ENCODE measurements at regions not wholly inside any gene's neighbourhood (a gene's known extent, or its start where the extent isn't known, plus 50 kb on each side); places are given as distances from the start of the nearest gene placed in this dataset.
A peak's percentile ranks its signal among the peaks of the same experiment; 100 is the strongest.
"Not testable (repeated sequence)": the region's sequence is repeated elsewhere in the genome, so short reads cannot be mapped to it uniquely, and the experiment has no call there.

DNA sequence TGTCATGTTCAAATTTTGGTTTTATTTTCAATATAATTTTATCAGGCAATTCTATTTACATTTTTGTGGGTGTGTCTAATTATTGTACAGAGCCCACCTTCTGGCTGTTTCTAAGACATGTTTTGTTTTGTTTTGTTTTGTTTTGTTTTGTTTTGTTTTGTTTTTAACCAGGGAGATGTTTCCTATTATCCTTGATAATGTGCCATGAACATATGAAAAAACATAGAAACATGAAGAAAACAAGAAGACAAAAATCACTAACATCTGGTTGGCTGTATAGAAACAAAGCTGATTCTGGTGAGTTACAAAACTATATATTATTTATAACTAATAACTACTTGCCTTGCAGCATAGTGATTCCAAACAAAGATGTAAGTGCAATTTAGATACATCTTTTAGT is 128.1 kb upstream of the TRPC4 start:
- no peak for DNase-seq (ENCODE audit: low read depth)

DNA sequence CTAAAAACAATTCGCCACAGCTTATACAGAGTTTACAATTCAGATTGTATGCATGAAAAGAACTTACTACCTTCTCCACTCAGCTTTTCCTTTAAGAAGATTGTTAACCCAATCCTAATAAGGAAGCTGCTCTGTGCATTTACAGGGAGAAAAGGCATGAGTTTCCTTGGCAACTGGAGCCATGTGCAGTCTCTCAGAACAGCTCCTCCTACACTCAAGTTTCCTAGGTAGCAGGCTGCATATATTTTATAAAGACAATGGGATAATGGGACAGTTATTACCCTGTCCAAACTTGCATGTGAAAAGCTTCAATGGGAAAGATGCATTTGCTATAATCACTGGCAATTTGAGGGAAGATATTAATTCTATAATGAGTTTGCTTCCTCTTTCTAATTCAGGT is 125.5 kb upstream of the TRPC4 start:
- DNase-seq (ENCODE audit: low read depth), result no peak

DNA sequence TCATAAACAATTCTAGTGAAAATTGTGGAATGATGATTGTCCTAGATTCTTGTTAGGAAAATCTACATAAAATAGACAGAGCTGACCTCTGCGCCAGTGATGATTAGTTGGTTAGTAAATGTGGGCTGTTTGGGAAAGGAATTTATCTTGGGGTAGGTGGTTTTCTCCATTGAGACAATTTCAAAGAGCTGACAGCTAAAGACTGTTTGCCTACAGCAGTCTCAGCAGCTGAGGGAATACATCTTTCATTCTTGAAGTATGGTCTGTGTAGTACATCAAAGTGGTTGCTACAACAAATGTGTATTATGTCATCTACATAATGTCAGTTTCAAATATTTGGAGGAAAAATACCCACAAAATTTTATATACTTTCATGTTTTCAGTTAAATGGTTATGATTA is 117.2 kb upstream of the TRPC4 start:
- no peak for DNase-seq (ENCODE audit: low read depth)

DNA sequence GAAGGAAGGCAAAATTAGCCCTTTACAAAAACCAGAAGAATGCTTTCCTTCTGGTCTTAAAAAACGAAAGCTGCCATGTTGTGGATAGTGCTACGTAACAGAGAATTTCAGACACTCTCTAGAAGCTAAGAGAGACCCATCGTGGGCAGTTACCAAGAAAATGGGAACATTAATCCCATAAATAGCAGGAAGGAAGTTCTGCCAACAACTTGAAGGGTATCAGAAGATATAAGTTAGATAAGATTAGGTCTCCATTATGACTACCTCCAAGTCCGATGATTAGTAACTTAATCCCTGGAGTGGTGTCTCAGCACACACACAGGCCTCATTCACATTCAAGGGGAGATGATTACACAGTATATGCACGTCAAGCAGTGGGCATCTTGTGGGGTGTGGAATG is 115.7 kb upstream of the TRPC4 start:
- DNase-seq (ENCODE audit: low read depth), result no peak

DNA sequence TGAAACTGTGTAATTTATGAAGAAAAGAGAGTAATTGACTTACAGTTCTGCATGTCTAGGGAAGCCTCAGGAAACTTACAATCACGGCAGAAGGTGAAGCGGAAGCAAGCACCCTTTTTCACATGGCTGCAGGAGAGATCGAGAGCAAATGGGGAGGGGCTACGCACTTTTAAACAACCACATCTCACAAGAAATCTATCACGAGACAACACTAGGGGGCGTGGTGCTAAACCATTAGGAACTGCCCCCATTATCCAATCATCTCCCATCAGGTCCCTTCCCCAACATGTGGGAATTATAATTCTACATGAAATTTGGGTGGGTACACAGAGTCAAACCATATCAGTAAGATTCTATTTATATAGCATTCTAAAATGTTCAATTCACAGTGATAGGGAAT is 114.8 kb upstream of the TRPC4 start:
- DNase-seq (ENCODE audit: low read depth), result no peak

DNA sequence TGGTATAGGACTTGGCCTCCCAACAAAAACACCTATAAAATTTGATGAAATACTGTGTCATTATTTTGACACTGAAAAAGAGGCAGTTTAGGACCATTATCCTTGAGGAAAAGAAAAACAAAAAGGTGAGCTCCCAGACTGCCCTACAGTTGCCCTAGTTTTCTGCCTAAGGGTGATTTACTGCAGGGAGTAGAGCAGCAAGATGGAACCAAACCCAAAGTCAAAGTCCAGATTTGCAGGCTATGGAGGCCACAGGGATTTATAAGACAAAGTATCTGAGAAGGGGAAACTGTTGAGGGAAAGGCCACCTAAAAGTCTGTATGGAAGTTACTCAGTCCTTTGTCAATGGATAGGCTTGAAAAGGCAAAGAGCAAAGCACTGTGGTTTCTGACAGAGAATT is 112.4 kb upstream of the TRPC4 start:
- DNase-seq (ENCODE audit: low read depth), result no peak

DNA sequence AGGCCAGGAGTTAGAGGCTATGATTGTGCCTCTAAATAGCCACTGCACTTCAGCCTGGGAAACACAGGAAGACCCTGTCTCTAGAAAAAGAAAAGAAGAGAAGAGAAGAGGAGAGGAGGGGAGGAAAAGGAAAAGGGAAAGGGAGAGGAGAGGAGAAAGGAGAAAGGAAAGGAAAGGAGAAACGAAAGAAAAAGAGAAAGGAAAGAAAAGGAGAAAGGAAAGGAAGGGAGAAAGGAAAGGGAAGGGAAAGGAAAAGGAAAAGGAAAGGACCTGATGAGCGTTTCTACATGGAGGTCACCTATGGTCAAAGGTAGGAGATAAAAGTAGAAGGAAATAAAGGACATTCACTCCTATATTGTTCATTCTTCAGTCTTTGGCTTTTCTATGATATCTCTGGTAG is 109.1 kb upstream of the TRPC4 start:
- DNase-seq (ENCODE audit: low read depth), result no peak

DNA sequence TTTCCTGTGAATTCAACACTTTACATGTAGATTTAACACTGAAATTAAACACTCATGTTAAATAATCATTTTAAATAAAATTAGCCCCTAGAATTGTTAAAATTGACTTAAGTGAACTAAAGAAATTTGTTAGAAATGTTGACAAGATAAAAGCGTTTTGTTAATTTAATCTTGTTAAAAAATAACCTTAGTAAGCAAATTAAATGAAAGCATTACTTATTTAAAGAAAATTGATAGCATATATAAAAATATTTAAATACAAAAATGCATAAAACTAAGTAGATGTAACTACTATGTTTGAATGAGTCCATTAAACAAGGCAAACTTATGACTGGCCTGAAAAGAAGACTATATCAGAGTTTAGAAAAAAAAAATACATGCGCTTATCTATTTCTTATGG is 99.0 kb upstream of the TRPC4 start:
- no peak for DNase-seq (ENCODE audit: low read depth)

DNA sequence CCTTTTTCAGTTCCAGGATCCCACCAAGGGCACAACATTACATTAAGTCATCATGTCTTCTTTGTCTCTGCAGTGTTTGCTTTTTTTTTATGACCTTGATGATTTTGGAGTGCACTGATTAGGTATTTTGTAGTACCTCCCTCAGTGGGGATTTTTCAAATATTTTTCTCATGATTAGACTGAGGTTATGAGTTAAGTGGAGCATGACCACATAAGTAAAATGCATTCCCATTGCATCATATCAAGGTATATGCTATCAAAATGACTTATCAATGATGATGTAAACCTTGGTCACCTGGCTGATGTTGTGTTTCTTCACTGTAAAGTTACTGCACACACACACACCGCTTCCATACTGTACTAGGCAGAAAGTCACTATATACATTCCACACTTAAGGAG is 96.7 kb upstream of the TRPC4 start:
- no peak for DNase-seq (ENCODE audit: low read depth)

DNA sequence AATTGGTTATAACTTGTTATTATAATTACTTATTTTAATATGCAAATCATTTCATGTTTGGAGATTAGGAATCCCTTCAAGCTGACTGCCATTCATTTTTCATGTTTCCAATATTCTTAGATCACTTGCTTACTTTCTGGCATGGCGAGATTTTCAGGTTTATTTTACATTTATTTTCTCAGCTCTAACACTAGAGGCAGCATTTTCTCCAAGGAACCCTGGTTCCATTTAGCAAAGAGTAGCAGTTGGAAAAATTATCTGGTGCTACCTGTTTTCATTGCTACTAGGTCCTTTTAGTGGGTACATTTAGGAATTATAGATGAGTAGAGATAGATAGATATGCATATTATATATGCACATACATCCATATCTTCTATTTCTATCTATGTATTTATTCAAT is 90.9 kb upstream of the TRPC4 start:
- no peak for DNase-seq (ENCODE audit: low read depth)

DNA sequence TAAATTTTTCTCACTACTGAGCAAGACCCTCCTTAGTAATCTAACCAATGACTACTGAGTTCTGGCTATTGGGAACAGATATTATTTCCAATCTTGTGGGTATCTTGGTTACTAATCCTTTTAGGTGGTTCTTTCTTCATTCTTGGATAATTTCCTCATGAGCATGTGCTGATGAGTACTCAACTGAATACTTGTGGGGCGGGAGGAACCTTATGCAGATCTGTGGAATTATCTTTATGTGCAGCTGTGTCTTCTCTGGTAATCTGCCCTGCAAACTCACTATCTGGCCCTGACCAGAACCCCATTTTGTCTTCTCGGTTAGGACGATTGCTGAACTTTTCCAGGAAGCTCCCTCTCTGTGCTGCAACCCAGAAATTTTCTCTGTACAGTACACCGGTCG is 89.7 kb upstream of the TRPC4 start:
- peak; percentile 56 for DNase-seq (ENCODE audit: low read depth)

DNA sequence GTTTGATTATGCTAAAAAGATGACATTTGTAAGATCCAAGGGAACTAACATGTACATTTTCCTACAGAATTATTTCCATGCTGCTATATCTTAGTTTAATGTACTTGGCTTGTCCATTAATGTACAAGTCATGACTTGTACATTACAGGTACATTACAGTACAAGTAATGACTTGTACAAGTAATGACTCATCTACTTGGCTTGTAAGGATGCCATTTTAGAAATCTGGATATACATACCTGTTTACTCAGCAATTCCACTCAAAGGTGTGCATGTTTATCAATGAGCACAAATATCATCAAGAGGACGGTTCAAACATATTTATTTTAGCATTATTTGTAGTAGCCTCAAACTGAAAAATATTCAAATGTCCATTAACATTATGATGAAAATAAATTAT is 87.0 kb upstream of the TRPC4 start:
- DNase-seq (ENCODE audit: low read depth), result no peak

DNA sequence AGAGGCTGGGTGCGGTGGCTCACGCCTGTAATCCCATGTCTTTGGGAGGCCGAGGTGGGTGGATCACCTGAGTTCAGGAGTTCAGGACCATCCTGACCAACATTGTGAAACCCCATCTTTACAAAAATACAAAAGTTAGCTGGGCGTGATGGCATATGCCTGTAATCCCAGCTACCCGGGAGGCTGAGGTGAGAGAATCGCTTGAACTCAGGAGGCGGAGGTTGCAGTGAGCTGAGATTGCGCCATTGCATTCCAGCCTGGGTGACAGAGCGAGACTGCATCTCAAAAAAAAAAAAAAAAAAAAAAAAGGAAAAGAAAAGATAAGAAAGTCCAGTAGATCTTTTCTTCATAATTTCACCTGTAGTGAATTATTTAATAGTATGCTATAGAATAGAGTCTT is 85.0 kb upstream of the TRPC4 start:
- DNase-seq (ENCODE audit: low read depth), result not testable (repeated sequence)

DNA sequence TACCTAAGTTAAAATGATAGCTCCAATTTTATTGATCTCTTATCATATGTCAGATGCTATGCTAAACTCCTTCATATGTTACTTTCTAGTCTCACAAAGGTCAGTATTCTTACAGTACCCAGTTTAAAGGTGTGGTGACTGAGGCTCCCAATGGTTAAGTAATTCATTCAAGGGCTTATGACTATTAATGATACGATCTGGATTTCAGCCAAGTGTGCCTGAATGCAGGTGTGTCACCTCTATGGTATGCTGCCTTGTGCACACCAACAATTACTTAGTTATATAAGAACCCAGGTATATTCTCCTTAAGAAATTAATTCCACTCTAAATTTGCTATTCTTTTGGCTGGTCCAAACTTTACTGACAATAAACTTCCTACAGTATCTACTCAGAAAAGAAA is 84.6 kb upstream of the TRPC4 start:
- no peak for DNase-seq (ENCODE audit: low read depth)

DNA sequence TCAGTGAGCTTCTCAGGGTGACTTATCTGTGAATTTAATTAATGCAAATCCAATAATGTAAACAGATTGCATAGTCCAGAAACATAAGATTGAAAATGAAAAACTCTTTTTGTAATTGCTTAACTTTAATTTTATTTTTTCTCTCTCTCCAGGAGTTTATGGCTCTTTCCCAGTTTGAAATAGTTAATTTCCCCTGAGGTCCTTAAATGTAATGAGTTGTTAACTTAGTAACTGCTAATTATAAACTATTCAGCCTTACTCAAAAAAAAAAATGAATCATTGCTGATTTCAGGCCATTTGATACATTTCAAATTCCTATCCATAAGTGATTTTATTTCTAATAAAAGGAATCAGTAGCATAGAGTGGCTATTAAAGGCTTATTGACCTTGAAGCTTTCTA is 84.1 kb upstream of the TRPC4 start:
- DNase-seq (ENCODE audit: low read depth), result no peak

DNA sequence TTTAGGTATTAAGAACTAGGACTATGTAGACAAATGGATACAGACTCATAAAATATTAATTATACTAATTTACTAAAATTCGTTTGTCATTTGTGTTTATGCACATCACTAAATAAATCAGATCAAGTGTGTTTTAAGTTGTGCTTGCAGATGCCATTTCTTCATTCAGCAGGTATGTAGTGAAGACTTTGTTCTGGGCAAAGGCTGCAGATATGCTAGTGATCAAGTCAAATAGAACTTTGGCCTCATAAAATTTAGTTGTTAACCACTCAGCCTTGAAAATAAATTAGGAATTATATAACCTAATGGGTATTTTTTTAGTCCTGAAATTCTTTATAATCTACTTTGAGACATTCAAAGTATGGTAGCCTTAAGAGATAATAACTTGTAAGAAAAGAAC is 80.4 kb upstream of the TRPC4 start:
- no peak for DNase-seq (ENCODE audit: low read depth)

DNA sequence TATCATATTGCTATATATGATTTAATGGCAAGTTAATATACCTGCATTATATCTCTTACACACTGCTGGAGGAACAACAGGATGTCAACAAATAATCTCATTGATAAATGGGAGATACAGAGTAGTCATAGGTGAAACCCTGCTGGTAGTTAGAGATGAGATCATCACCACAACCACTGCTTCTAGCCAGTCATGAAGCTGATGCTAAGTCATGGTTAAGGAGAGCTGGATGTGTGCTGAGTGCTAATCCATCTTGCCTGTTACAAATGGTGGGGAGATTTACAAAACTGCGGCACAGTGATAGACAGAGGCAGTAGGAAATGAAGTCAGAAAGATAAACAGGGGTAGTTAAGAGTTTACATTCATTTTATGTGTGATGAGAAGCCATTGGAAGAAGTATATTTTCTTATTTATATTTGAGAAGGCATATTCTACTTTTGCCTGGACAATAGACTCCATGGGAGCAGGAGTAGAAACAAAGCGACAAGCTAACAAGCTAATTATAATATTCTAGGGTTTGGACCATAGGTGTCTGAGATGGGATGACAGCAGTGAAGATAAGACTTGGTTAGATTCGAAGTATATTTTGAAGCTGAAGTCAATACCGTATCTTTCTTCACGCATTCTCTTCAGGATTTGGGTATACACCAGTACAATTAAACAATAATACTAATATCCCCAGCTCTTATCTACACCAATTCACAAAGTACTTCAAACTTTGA is 78.0 kb upstream of the TRPC4 start:
- no peak for DNase-seq (ENCODE audit: low read depth)

DNA sequence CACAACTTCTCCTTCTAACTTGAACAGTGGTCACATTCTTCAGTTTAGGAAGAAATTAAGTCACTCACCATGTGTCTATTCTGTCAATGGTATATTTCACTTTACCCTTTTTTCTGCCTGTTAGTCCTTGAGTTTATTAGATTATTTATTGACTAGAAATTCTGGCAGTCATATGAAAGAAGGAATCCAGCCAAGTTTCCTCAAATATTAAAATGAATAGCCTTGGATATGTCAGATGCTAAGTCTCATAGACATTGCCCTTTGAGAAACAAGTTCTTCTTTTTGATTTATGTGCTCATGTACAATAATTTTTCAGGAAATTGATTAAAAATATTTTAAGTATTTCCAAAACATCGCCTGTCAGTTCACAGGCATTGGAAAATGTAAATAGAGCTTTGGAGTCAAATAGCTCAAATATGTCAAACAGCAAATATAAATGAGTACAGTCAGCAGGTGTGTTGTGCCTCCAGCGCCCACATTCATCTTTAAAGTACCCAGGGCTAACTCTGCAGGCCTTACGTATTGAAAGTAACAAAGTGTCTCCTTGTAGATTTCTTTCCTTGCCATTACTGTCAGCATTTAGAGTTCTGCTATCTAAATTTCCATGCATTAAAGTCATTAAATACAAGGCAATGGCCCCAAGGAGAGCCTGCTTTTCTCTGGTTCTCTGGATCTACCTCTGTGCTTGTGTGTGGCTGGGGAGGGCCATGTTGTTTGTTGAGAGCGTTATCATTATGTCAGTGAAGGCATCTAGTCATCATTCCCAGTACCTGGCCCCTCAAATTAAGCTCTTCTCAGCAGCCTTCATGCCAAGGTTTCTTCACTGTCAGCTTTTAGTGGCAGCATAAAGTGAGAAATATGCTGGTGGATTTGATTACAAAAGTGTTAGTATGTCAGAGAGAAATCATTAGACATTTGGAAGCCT is 76.3 kb upstream of the TRPC4 start:
- no peak for DNase-seq (ENCODE audit: low read depth)

DNA sequence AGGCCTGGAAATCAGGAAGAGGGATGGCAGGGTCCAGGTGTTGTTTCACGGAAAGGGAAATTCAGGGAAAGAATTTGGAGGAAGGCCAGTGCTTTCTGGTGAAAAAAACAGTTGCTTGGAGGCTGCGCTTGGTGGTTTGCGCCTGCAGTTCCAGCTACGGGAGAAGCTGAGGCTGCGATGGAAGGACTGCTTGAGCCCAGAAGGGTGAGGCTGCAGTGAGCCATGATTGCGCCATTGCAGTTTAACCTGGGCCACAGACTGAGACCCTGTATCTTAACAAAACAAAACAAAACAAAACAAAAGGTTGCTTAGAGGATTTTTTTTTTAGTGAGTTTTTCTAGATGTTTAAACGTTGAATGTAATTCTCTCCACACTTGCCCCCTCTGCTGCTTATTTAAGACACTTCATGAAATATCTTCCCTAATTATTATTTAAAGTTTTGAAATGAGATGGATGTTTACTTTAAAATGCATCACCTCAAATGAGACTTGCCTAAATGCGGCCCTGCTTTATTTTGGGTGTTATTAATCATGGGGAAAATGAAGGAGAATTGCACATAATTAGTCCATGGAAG is 75.4 kb upstream of the TRPC4 start:
- DNase-seq (ENCODE audit: low read depth), result no peak

DNA sequence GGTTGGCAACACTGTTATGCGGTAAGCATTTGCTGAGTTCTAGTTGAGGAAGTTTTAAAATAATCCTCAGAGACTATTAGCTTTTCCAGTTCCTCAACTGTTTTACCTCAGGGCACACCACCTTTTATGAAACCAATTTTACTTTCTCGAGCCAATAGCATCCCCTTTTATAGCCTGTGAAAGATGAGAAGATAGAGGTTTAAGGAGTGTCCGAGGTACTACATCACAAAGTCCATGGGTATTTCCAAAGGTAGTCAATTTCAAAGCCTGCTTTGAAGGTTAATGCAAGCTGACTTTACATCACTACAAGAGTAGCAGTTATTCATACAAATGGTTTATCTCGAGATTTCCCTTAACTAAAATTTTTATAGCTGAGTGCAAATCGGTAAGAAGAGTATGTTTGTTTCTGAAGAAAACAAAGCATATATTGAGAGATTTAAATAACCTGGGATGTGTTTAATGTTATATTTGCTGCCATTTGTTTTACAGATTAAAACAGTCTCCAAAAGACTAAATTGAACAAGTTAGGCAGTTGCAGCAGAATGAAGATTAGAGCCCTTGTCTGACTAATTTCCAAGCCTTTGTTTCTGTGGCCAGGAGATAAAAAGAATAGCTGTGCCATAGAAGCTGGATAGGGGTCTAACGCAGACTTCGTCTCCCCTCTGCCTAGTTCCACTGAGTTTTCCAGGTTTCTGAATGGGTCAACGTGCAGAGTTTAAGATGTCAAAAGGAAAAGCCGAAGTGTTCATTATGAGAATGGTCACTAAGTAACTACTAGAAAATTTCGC is 74.7 kb upstream of the TRPC4 start:
- no peak for DNase-seq (ENCODE audit: low read depth)

DNA sequence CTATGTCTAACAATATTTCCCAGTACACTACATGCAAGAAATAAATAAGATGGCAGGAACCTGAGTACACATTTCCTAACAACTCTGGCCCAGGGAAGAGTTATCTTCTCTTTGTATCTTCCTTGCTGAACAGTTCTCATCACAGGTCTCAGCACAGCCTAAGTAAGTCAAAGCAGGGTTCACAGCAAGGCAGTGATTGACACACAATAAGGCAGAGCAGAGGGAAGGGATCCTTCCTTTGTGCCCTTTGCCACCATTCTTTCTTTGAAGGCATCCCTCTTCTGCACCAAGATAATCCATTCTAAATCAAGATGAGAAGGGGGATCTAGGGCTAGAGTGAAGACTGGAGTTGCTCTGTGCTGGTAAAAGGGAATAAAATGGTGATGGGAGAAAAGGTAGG is 73.4 kb upstream of the TRPC4 start:
- no peak for DNase-seq (ENCODE audit: low read depth)

Data from CMK (cell line).